AG10803 (cell line): ENCODE measurements at regions not wholly inside any gene's neighbourhood (a gene's known extent, or its start where the extent isn't known, plus 50 kb on each side); places are given as distances from the start of the nearest gene placed in this dataset.
A peak's percentile ranks its signal among the peaks of the same experiment; 100 is the strongest.

Experiments used
- DNase-seq: peaks from one replicate; pipeline ENCODE4 v3.0.0; 2010; ENCODE audit warnings: low read depth
- H3K4me3 ChIP-seq: 2 replicates; pipeline ENCODE4 v1.5.1; 2011; ENCODE audit warnings: mild to moderate bottlenecking, low read length, control low read depth
- CTCF ChIP-seq: conservative IDR thresholded peaks from 2 replicates; pipeline ENCODE4 v1.5.1; 2011; ENCODE audit warnings: mild to moderate bottlenecking, low read length, control low read depth, inconsistent platforms

- H3K4me3 ChIP-seq, result no peak overlapping the region
- DNase-seq, result no peak
- no peak for TF ChIP-seq CTCF
These were observed 367.9 kb downstream of the TMEM38B start for GRCh38 chr9:106062250-106062649.

GRCh38 chr9:106065136-106065535 is 370.8 kb downstream of the TMEM38B start:
- no peak for DNase-seq
- TF ChIP-seq CTCF, result no peak
- no peak overlapping the region for H3K4me3 ChIP-seq

- no peak for TF ChIP-seq CTCF
- H3K4me3 ChIP-seq, result no peak overlapping the region
- no peak for DNase-seq
These were observed 371.4 kb downstream of the TMEM38B start for GRCh38 chr9:106065579-106066214.

- DNase-seq, result peak; percentile 2
These were observed 372.7 kb downstream of the TMEM38B start for GRCh38 chr9:106066940-106067524.

GRCh38 chr9:106069241-106069640 is 374.9 kb downstream of the TMEM38B start:
- TF ChIP-seq CTCF, result no peak
- H3K4me3 ChIP-seq, result no peak overlapping the region
- no peak for DNase-seq

More at GRCh38 chr9:106066940-106067524, 372.7 kb downstream of the TMEM38B start:
- no peak for TF ChIP-seq CTCF
- no peak overlapping the region for H3K4me3 ChIP-seq

- no peak overlapping the region for H3K4me3 ChIP-seq
- TF ChIP-seq CTCF, result no peak
- no peak for DNase-seq
These were observed 378.1 kb downstream of the TMEM38B start for GRCh38 chr9:106072421-106072820.

- no peak for TF ChIP-seq CTCF
- no peak overlapping the region for H3K4me3 ChIP-seq
- no peak for DNase-seq
These were observed 379.7 kb downstream of the TMEM38B start for GRCh38 chr9:106074006-106074405.
